ENCODE measurements at regions not wholly inside any gene's neighbourhood (a gene's known extent, or its start where the extent isn't known, plus 50 kb on each side); places are given as distances from the start of the nearest gene placed in this dataset.

DNA sequence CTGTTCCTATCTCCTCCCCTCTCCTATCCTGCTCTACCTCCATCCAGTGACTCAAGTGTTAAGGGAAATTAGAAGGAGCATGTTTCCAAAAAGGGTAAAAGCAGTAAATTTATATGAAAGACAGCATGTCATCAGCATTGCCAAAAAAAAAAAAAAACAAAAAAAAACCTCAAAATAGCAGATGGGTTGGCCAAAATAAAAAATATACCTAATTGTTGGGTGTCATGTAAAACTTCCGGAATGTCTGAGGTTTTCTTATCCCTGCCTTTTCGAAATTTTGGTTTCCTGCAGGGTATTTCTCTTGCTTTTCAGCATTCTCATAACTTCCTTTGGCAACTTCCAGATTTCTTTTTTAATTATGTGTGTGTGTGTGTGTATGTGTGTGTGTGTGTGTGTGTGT is 241.6 kb upstream of the FN1 start:
- Histone ChIP-seq H3K27ac (ENCODE audit: low read depth in 2 of 2, low read length in 1 of 2) (no peak overlapping the region), H3K9me2 (no peaks in the 10 kb centered on the region), H3K9me3 (peaks cover 8% of the 10 kb centered on the region), H3K4me1 (ENCODE audit: control insufficient read depth in 1 of 2, insufficient read depth in 2 of 2, low read depth in 1 of 2, low read length in 1 of 2) (peaks cover 3 to 17% of the 10 kb centered on the region in 2 experiments; a peak in 3 of 4 replicates), H3K27me3 (ENCODE audit: insufficient read depth) (no peaks in the 10 kb centered on the region), H3K4me3 (ENCODE audit: low read depth in 2 of 2, low read length in 1 of 2) (no peak overlapping the region), H4K20me1 (ENCODE audit: insufficient read depth) (no peaks in the 10 kb centered on the region), H3K36me3 (replicated peaks in 1 of 2; ENCODE audit: control insufficient read depth in 1 of 2, insufficient read depth in 2 of 2, low read length in 1 of 2) (no peaks in the 10 kb centered on the region), H3K4me2 (no peak overlapping the region), H3K9ac (no peak overlapping the region), H3F3A (replicated peaks; ENCODE audit: insufficient read depth) (peaks cover 9% of the 10 kb centered on the region), H3K79me2 (ENCODE audit: insufficient read depth) (no peaks in the 10 kb centered on the region), H2AFZ (ENCODE audit: low read depth) (no peak overlapping the region)
- ChIA-PET CTCF (no interaction called here), POLR2A (no interaction called here)
- no peak for DNase-seq
- no peak for TF ChIP-seq CTCF (IDR thresholded peaks at IDR 0.05)
- TF ChIP-seq NRF1 (IDR thresholded peaks at IDR 0.05; ENCODE audit: low read depth, low read length) = no peak
- 85% methylated on average over 2 of the region's 2 CpGs for WGBS (ENCODE audit: low lambda C conversion rate)

DNA sequence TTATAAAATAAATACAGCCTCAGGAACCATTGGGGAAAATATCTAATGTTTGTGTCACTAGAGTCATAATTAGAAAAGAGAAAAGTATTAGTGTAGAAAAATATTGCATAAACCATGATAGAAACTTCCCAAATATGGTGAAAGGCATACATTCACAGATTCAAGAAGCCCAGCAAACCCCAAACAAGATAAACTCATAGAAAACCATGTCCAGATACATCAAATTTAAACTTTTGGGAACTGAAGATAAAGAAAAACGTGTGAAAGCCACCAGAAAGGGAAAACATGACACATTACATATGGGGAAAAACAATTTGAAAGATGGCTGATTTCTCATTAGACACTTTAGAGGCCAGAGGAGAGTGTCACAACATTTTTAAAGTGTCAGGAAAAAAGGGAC is 236.5 kb upstream of the FN1 start:
- no peaks in the 10 kb centered on the region for H3K79me2 ChIP-seq (ENCODE audit: insufficient read depth)
- 30% methylated on average over 1 of the region's 1 CpG for WGBS (ENCODE audit: low lambda C conversion rate)
- TF ChIP-seq TEAD4 (IDR thresholded peaks at IDR 0.05; ENCODE audit: borderline replicate concordance, insufficient read depth) (no peak), RAD21 (IDR thresholded peaks at IDR 0.05; ENCODE audit: low read length) (no peak), SIN3A (IDR thresholded peaks at IDR 0.05; ENCODE audit: borderline replicate concordance, low read depth, low read length) (no peak), YY1 (IDR thresholded peaks at IDR 0.05; ENCODE audit: low read depth) (no peak), GABPA (IDR thresholded peaks at IDR 0.05; ENCODE audit: low read depth) (no peak), NFIC (IDR thresholded peaks at IDR 0.05; ENCODE audit: borderline replicate concordance) (no peak)
- H3K4me3 ChIP-seq (ENCODE audit: low read depth in 2 of 2, low read length in 1 of 2) = no peak overlapping the region
- peaks cover 8% of the 10 kb centered on the region for H3K9me3 ChIP-seq
- no peaks in the 10 kb centered on the region for H4K20me1 ChIP-seq (ENCODE audit: insufficient read depth)
- peaks cover 0 to 4% of the 10 kb centered on the region in 2 experiments; a peak in 2 of 4 replicates for H3K4me1 ChIP-seq (ENCODE audit: control insufficient read depth in 1 of 2, insufficient read depth in 2 of 2, low read depth in 1 of 2, low read length in 1 of 2)
- H3K27ac ChIP-seq (ENCODE audit: low read depth in 2 of 2, low read length in 1 of 2) = no peak overlapping the region
- POLR2A ChIA-PET = no interaction called here
- no peaks in the 10 kb centered on the region for H3F3A ChIP-seq (replicated peaks; ENCODE audit: insufficient read depth)
- no peak overlapping the region for H3K4me2 ChIP-seq
- no peaks in the 10 kb centered on the region for H3K36me3 ChIP-seq (replicated peaks in 1 of 2; ENCODE audit: control insufficient read depth in 1 of 2, insufficient read depth in 2 of 2, low read length in 1 of 2)
- CTCF ChIA-PET = no interaction called here
- no peaks in the 10 kb centered on the region for H3K9me2 ChIP-seq
- no peak overlapping the region for H2AFZ ChIP-seq (ENCODE audit: low read depth)
- no peak for DNase-seq
- no peak overlapping the region for H3K9ac ChIP-seq
- no peaks in the 10 kb centered on the region for H3K27me3 ChIP-seq (ENCODE audit: insufficient read depth)

GRCh38 chr2:215671691-215672090 is 235.8 kb upstream of the FN1 start:
- Histone ChIP-seq H2AFZ (ENCODE audit: low read depth) (no peak overlapping the region), H3K9me2 (no peaks in the 10 kb centered on the region), H3K4me1 (ENCODE audit: control insufficient read depth in 1 of 2, insufficient read depth in 2 of 2, low read depth in 1 of 2, low read length in 1 of 2) (peaks cover 0 to 4% of the 10 kb centered on the region in 2 experiments; a peak in 2 of 4 replicates), H3K36me3 (replicated peaks in 1 of 2; ENCODE audit: control insufficient read depth in 1 of 2, insufficient read depth in 2 of 2, low read length in 1 of 2) (no peaks in the 10 kb centered on the region), H3K9me3 (peaks cover 8% of the 10 kb centered on the region), H3K27me3 (ENCODE audit: insufficient read depth) (no peaks in the 10 kb centered on the region), H3K9ac (no peak overlapping the region), H3K4me2 (no peak overlapping the region), H3F3A (replicated peaks; ENCODE audit: insufficient read depth) (no peaks in the 10 kb centered on the region), H4K20me1 (ENCODE audit: insufficient read depth) (no peaks in the 10 kb centered on the region), H3K27ac (ENCODE audit: low read depth in 2 of 2, low read length in 1 of 2) (no peak overlapping the region), H3K4me3 (ENCODE audit: low read depth in 2 of 2, low read length in 1 of 2) (no peak overlapping the region), H3K79me2 (ENCODE audit: insufficient read depth) (no peaks in the 10 kb centered on the region)
- ChIA-PET POLR2A (no interaction called here), CTCF (interaction anchor here (1.0 kb wide), 1 partner anchor 18 kb away, joined by 5 read pairs; no protein-coding TSS in a partner anchor)
- no peak for DNase-seq
- 78% methylated on average over 6 of the region's 6 CpGs for WGBS (ENCODE audit: low lambda C conversion rate)
- TF ChIP-seq TCF12 (IDR thresholded peaks at IDR 0.05) = no peak
- no peak for TF ChIP-seq SMC3 (IDR thresholded peaks at IDR 0.05; ENCODE audit: low read depth, low read length)
- TF ChIP-seq SIN3A (IDR thresholded peaks at IDR 0.05; ENCODE audit: borderline replicate concordance, low read depth, low read length) = no peak
- TF ChIP-seq, protein P1, sequence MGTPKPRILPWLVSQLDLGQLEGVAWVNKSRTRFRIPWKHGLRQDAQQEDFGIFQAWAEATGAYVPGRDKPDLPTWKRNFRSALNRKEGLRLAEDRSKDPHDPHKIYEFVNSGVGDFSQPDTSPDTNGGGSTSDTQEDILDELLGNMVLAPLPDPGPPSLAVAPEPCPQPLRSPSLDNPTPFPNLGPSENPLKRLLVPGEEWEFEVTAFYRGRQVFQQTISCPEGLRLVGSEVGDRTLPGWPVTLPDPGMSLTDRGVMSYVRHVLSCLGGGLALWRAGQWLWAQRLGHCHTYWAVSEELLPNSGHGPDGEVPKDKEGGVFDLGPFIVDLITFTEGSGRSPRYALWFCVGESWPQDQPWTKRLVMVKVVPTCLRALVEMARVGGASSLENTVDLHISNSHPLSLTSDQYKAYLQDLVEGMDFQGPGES (IDR thresholded peaks at IDR 0.05; ENCODE audit: low read depth, low read length) = no peak
- TF ChIP-seq, protein P2, sequence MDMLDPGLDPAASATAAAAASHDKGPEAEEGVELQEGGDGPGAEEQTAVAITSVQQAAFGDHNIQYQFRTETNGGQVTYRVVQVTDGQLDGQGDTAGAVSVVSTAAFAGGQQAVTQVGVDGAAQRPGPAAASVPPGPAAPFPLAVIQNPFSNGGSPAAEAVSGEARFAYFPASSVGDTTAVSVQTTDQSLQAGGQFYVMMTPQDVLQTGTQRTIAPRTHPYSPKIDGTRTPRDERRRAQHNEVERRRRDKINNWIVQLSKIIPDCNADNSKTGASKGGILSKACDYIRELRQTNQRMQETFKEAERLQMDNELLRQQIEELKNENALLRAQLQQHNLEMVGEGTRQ (IDR thresholded peaks at IDR 0.05; ENCODE audit: borderline replicate concordance, low read depth, low read length) = no peak
- TF ChIP-seq RXRA (IDR thresholded peaks at IDR 0.05; ENCODE audit: borderline replicate concordance, low read depth) = no peak
- no peak for TF ChIP-seq FOSL2 (IDR thresholded peaks at IDR 0.05; ENCODE audit: borderline replicate concordance, low read depth)
- TF ChIP-seq YY1 (IDR thresholded peaks at IDR 0.05; ENCODE audit: low read depth) = no peak
- no peak for TF ChIP-seq FOXJ3 (CRISPR knock-in tag; IDR thresholded peaks at IDR 0.05)
- no peak for TF ChIP-seq REST (IDR thresholded peaks at IDR 0.05; ENCODE audit: low read depth, low read length)

Measured in SK-N-SH (cell line).